SK-N-SH treated with all-trans-retinoic acid at 6 μM for 48 hours (cell line): ENCODE measurements at regions not wholly inside any gene's neighbourhood (a gene's known extent, or its start where the extent isn't known, plus 50 kb on each side); places are given as distances from the start of the nearest gene placed in this dataset.

Source experiments
- ATAC-seq: fragments of 200-7000 bp; cut with Tn5 transposase; 3 replicates; pipeline ENCODE4 v1.9.1; 2020; ENCODE audit warnings: mild to moderate bottlenecking, moderate library complexity
- ARNTL ChIP-seq: fragments of 450-650 bp; formaldehyde crosslinking; IDR thresholded peaks from 2 replicates; pipeline ENCODE4 v1.5.0; 2020; ENCODE audit warnings: low read depth, mild to moderate bottlenecking, moderate library complexity, borderline replicate concordance
- BACH2 ChIP-seq: fragments of 250-450 bp; sonication (Bioruptor Pico); IDR thresholded peaks from 2 replicates; pipeline ENCODE4 v1.9.0; 2021; ENCODE audit warnings: mild to moderate bottlenecking, borderline replicate concordance
- CSDC2 ChIP-seq: fragments of 250-450 bp; sonication (Bioruptor Pico); IDR thresholded peaks from 2 replicates; pipeline ENCODE4 v1.5.0; 2020; ENCODE audit warnings: mild to moderate bottlenecking, moderate library complexity
- CSRNP3 ChIP-seq: fragments of 250-450 bp; sonication (Bioruptor Pico); IDR thresholded peaks from 2 replicates; pipeline ENCODE4 v1.5.1; 2021; ENCODE audit warnings: mild to moderate bottlenecking, moderate library complexity
- ESRRG ChIP-seq: fragments of 250-450 bp; sonication (Bioruptor Pico); IDR thresholded peaks from 2 replicates; pipeline ENCODE4 v1.6.1; 2021; ENCODE audit warnings: mild to moderate bottlenecking
- OSR1 ChIP-seq: fragments of 250-450 bp; sonication (Bioruptor Pico); IDR thresholded peaks from 2 replicates; pipeline ENCODE4 v1.8.0; 2022; ENCODE audit warnings: moderate library complexity, mild to moderate bottlenecking, inconsistent platforms
- PPARA ChIP-seq: fragments of 250-450 bp; sonication (Bioruptor Pico); IDR thresholded peaks from 2 replicates; pipeline ENCODE4 v1.5.0; 2020; ENCODE audit warnings: mild to moderate bottlenecking, borderline replicate concordance
- RARB ChIP-seq: fragments of 250-450 bp; sonication (Bioruptor Pico); IDR thresholded peaks from 2 replicates; pipeline ENCODE4 v1.8.0; 2021; ENCODE audit warnings: mild to moderate bottlenecking, moderate library complexity
- SNAI2 ChIP-seq: fragments of 250-450 bp; sonication (Bioruptor Pico); IDR thresholded peaks from 2 replicates; pipeline ENCODE4 v1.5.0; 2020; ENCODE audit warnings: mild to moderate bottlenecking, moderate library complexity
- TCF4 ChIP-seq: fragments of 250-450 bp; sonication (Bioruptor Pico); IDR thresholded peaks from 2 replicates; pipeline ENCODE4 v1.8.0; 2021; ENCODE audit warnings: mild to moderate bottlenecking, moderate library complexity, borderline replicate concordance
- TOX ChIP-seq: fragments of 250-450 bp; sonication (Bioruptor Pico); IDR thresholded peaks from 2 replicates; pipeline ENCODE4 v1.8.0; 2021; ENCODE audit warnings: mild to moderate bottlenecking, moderate library complexity, borderline replicate concordance
- ZC3H10 ChIP-seq: fragments of 250-450 bp; sonication (Bioruptor Pico); IDR thresholded peaks from 2 replicates; pipeline ENCODE4 v1.5.1; 2021; ENCODE audit warnings: mild to moderate bottlenecking, moderate library complexity
- ZFP3 ChIP-seq: fragments of 250-450 bp; sonication (Bioruptor Pico); IDR thresholded peaks from 2 replicates; pipeline ENCODE4 v1.5.0; 2020; ENCODE audit warnings: mild to moderate bottlenecking, moderate library complexity
- ZFP30 ChIP-seq: fragments of 450-650 bp; formaldehyde crosslinking; IDR thresholded peaks from 2 replicates; pipeline ENCODE4 v1.5.0; 2022; ENCODE audit warnings: mild to moderate bottlenecking, moderate library complexity
- ZNF565 ChIP-seq: fragments of 450-650 bp; formaldehyde crosslinking; conservative IDR thresholded peaks from 2 replicates; pipeline ENCODE4 v1.5.0; 2020; ENCODE audit warnings: low read depth, mild to moderate bottlenecking, moderate library complexity
- ZNF8 ChIP-seq: fragments of 450-650 bp; formaldehyde crosslinking; IDR thresholded peaks from 2 replicates; pipeline ENCODE4 v1.5.0; 2020; ENCODE audit warnings: mild to moderate bottlenecking, moderate library complexity
- TF ChIP-seq, protein P1 (sequence below): fragments of 250-450 bp; sonication (Bioruptor Pico); IDR thresholded peaks from 2 replicates; pipeline ENCODE4 v1.5.0; 2020; ENCODE audit warnings: mild to moderate bottlenecking, moderate library complexity
- TF ChIP-seq, protein P2 (sequence below): fragments of 250-450 bp; sonication (Bioruptor Pico); IDR thresholded peaks from 2 replicates; pipeline ENCODE4 v1.8.0; 2021; ENCODE audit warnings: low read depth, mild to moderate bottlenecking, moderate library complexity, borderline replicate concordance
- TF ChIP-seq, protein P3 (sequence below): fragments of 250-450 bp; sonication (Bioruptor Pico); IDR thresholded peaks from 2 replicates; pipeline ENCODE4 v1.8.0; 2020; ENCODE audit warnings: mild to moderate bottlenecking, moderate library complexity, borderline replicate concordance

DNA sequence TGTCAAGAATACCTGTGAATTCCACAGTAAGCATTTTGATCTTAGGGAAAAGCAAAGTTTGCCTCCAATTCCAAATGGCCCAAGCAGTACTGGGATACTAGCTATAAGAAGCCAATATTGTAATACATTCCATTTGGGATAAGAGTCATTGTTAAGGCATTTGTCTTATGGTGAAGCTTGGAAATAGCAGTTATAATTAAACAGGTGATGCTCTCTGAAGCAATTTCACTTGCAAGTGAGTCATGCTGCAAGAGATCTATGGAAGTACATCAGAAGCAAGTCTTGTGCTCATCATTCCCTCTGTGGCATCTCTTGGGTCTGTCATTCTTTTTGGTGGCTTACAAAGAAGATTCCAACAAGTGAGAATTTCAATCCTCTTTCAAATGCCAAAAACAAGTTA, 386.4 kb upstream of the RPS6KA3 start:
- TF ChIP-seq, protein P1, sequence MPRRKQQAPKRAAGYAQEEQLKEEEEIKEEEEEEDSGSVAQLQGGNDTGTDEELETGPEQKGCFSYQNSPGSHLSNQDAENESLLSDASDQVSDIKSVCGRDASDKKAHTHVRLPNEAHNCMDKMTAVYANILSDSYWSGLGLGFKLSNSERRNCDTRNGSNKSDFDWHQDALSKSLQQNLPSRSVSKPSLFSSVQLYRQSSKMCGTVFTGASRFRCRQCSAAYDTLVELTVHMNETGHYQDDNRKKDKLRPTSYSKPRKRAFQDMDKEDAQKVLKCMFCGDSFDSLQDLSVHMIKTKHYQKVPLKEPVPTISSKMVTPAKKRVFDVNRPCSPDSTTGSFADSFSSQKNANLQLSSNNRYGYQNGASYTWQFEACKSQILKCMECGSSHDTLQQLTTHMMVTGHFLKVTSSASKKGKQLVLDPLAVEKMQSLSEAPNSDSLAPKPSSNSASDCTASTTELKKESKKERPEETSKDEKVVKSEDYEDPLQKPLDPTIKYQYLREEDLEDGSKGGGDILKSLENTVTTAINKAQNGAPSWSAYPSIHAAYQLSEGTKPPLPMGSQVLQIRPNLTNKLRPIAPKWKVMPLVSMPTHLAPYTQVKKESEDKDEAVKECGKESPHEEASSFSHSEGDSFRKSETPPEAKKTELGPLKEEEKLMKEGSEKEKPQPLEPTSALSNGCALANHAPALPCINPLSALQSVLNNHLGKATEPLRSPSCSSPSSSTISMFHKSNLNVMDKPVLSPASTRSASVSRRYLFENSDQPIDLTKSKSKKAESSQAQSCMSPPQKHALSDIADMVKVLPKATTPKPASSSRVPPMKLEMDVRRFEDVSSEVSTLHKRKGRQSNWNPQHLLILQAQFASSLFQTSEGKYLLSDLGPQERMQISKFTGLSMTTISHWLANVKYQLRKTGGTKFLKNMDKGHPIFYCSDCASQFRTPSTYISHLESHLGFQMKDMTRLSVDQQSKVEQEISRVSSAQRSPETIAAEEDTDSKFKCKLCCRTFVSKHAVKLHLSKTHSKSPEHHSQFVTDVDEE (CRISPR knock-in tag) = no peak
- no peak for TF ChIP-seq CSRNP3 (CRISPR knock-in tag)
- no peak for TF ChIP-seq ZFP30 (CRISPR knock-in tag)
- TF ChIP-seq, protein P2, sequence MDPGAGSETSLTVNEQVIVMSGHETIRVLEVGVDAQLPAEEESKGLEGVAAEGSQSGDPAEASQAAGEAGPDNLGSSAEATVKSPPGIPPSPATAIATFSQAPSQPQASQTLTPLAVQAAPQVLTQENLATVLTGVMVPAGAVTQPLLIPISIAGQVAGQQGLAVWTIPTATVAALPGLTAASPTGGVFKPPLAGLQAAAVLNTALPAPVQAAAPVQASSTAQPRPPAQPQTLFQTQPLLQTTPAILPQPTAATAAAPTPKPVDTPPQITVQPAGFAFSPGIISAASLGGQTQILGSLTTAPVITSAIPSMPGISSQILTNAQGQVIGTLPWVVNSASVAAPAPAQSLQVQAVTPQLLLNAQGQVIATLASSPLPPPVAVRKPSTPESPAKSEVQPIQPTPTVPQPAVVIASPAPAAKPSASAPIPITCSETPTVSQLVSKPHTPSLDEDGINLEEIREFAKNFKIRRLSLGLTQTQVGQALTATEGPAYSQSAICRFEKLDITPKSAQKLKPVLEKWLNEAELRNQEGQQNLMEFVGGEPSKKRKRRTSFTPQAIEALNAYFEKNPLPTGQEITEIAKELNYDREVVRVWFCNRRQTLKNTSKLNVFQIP (CRISPR knock-in tag) = no peak
- TF ChIP-seq ZNF565 = no peak
- no peak for TF ChIP-seq TCF4 (CRISPR knock-in tag)
- no peak for TF ChIP-seq BACH2 (CRISPR knock-in tag)
- no peak for TF ChIP-seq CSDC2 (CRISPR knock-in tag)
- TF ChIP-seq TOX (CRISPR knock-in tag) = no peak
- no peak for TF ChIP-seq RARB (CRISPR knock-in tag)
- TF ChIP-seq SNAI2 = no peak
- TF ChIP-seq, protein P3, sequence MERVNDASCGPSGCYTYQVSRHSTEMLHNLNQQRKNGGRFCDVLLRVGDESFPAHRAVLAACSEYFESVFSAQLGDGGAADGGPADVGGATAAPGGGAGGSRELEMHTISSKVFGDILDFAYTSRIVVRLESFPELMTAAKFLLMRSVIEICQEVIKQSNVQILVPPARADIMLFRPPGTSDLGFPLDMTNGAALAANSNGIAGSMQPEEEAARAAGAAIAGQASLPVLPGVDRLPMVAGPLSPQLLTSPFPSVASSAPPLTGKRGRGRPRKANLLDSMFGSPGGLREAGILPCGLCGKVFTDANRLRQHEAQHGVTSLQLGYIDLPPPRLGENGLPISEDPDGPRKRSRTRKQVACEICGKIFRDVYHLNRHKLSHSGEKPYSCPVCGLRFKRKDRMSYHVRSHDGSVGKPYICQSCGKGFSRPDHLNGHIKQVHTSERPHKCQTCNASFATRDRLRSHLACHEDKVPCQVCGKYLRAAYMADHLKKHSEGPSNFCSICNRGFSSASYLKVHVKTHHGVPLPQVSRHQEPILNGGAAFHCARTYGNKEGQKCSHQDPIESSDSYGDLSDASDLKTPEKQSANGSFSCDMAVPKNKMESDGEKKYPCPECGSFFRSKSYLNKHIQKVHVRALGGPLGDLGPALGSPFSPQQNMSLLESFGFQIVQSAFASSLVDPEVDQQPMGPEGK (CRISPR knock-in tag) = no peak
- TF ChIP-seq ZC3H10 (CRISPR knock-in tag) = no peak
- TF ChIP-seq ZNF8 (CRISPR knock-in tag) = no peak
- TF ChIP-seq ZFP3 (CRISPR knock-in tag) = no peak
- TF ChIP-seq, all 23 proteins: peak for 0
- ATAC-seq = no peak

- TF ChIP-seq ZFP3 (CRISPR knock-in tag) (no peak), ZC3H10 (CRISPR knock-in tag) (no peak), ARNTL (CRISPR knock-in tag) (no peak), CSDC2 (CRISPR knock-in tag) (no peak), CSRNP3 (CRISPR knock-in tag) (no peak), ESRRG (CRISPR knock-in tag) (no peak), PPARA (CRISPR knock-in tag) (no peak), TCF4 (CRISPR knock-in tag) (no peak), OSR1 (no peak), TOX (CRISPR knock-in tag) (no peak), ZNF8 (CRISPR knock-in tag) (no peak), ZNF565 (no peak), RARB (CRISPR knock-in tag) (no peak)
- TF ChIP-seq, protein P3 (CRISPR knock-in tag) = no peak
- ATAC-seq = no peak
Measured at GRCh38 chrX:20641954-20642353, 375.2 kb upstream of the RPS6KA3 start.
